K562 (cell line): ENCODE measurements at regions not wholly inside any gene's neighbourhood (a gene's known extent, or its start where the extent isn't known, plus 50 kb on each side); places are given as distances from the start of the nearest gene placed in this dataset.

Experiments
- ATAC-seq: fragments of 200-7000 bp; cut with Tn5 transposase; 3 replicates; pipeline ENCODE4 v1.9.1; 2020; ENCODE audit warnings: moderate library complexity
- BruUV-seq: library from RNA; stranded (reverse); fragments of 400-500 nt; replicated peaks from 2 replicates; lab custom pipeline; 2021; lab: Mats Ljungman, UMichigan
- CTCF ChIA-PET: fragments of 300-600 bp; formaldehyde crosslinking; extraction: SDS; loops from one replicate; lab custom pipeline; 2021; ENCODE audit warnings: low intra/inter-chr PET ratio; lab: Yijun Ruan, JAX
- POLR2A ChIA-PET: fragments of 300-600, 350-650 bp; sonication (Branson Sonifier 250); formaldehyde crosslinking; extraction: SDS; loops from one replicate; lab custom pipeline; 2021; ENCODE audit warnings: antibody characterized with exemption, inconsistent platforms; lab: Yijun Ruan, JAX
- DNase-seq, 4 experiments: peaks; one replicate each; pipeline versions ENCODE4 v3.0.0 to v3.0.0-alpha.2; 2011 to 2018; ENCODE audit warnings: low spot score in 3 of 4, mixed read lengths in 3 of 4; ENCODE audit errors: extremely low read depth in 1 of 4
- FAIRE-seq: peaks from 2 replicates; lab custom pipeline; 2011; peaks lifted over from hg19 to GRCh38; lab: Jason Lieb, UNC
- H2AFZ ChIP-seq: 2 replicates; pipeline ENCODE4 v1.6.0; 2011; ENCODE audit warnings: low read depth, low read length, control low read depth, inconsistent platforms
- H3K27ac ChIP-seq: fragments of 200-600 bp; 3 replicates; pipeline ENCODE4 v1.8.0; 2011; ENCODE audit warnings: low read depth, mild to moderate bottlenecking, control low read depth, inconsistent platforms, low read length, moderate library complexity, mixed read lengths; ENCODE audit errors: extremely low read depth
- H3K27me3 ChIP-seq, 2 experiments: fragments of 300-600 bp in 1 of 2; 2 replicates in 1 of 2; 3 replicates in 1 of 2; pipeline versions ENCODE4 v1.6.0 to v1.8.0; 2011; ENCODE audit warnings: inconsistent platforms in 2 of 2, low read length in 2 of 2, mild to moderate bottlenecking in 1 of 2, mixed read lengths in 1 of 2, moderate library complexity in 1 of 2; ENCODE audit not compliant: control insufficient read depth in 2 of 2, insufficient read depth in 2 of 2
- H3K36me3 ChIP-seq: fragments of 300-600 bp; 3 replicates; pipeline ENCODE4 v1.8.0; 2011; ENCODE audit warnings: mild to moderate bottlenecking, low read length, inconsistent platforms; ENCODE audit not compliant: control insufficient read depth, insufficient read depth
- H3K4me1 ChIP-seq, 2 experiments: fragments of 200-600 bp in 1 of 2; replicated peaks in 1 of 2; 2 replicates in 1 of 2; 3 replicates in 1 of 2; pipeline versions ENCODE4 v1.5.1 to v1.8.0; 2011; ENCODE audit warnings: inconsistent platforms in 2 of 2, low read length in 2 of 2, mild to moderate bottlenecking in 1 of 2, mixed read lengths in 1 of 2, moderate library complexity in 1 of 2; ENCODE audit not compliant: control insufficient read depth in 2 of 2, insufficient read depth in 2 of 2
- H3K4me2 ChIP-seq: 2 replicates; pipeline ENCODE4 v1.6.1; 2011; ENCODE audit warnings: low read length, control low read depth, inconsistent platforms, mixed read lengths; ENCODE audit not compliant: insufficient read depth
- H3K4me3 ChIP-seq: fragments of 200-600 bp; sonication (generic), shearing (Covaris generic); 2 replicates; pipeline ENCODE4 v1.5.1; 2016; ENCODE audit warnings: control low read depth, inconsistent platforms
- H3K79me2 ChIP-seq: fragments of 200-600 bp; 3 replicates; pipeline ENCODE4 v1.8.0; 2011; ENCODE audit warnings: low read length, inconsistent platforms; ENCODE audit not compliant: control insufficient read depth, insufficient read depth
- H3K9ac ChIP-seq, 2 experiments: 2 replicates each; pipeline versions ENCODE4 v1.6.0 to v1.6.1; 2011; ENCODE audit warnings: low read depth in 2 of 2, low read length in 2 of 2, control low read depth in 1 of 2, inconsistent platforms in 1 of 2, mild to moderate bottlenecking in 1 of 2, mixed read lengths in 1 of 2; ENCODE audit not compliant: insufficient read depth in 1 of 2
- H3K9me1 ChIP-seq: one replicate; pipeline ENCODE4 v1.6.0; 2011; ENCODE audit warnings: inconsistent platforms, mild to moderate bottlenecking, low read length, moderate library complexity; ENCODE audit not compliant: control insufficient read depth, insufficient read depth
- H3K9me3 ChIP-seq: replicated peaks from 2 replicates; pipeline ENCODE4 v1.5.1; 2011; ENCODE audit warnings: low read depth, low read length, inconsistent platforms; ENCODE audit not compliant: control insufficient read depth, insufficient read depth
- H4K20me1 ChIP-seq: replicated peaks from 2 replicates; pipeline ENCODE4 v1.6.1; 2011; ENCODE audit warnings: low read length, inconsistent platforms, mixed read lengths; ENCODE audit not compliant: control insufficient read depth, insufficient read depth
- HIVEP1 ChIP-seq: fragments of 250-450 bp; sonication (Bioruptor Pico); IDR thresholded peaks from 2 replicates; pipeline ENCODE4 v1.4.0; 2020; ENCODE audit warnings: mild to moderate bottlenecking
- RBM25 ChIP-seq: fragments of 200-400 bp; formaldehyde crosslinking; IDR thresholded peaks from 2 replicates; pipeline ENCODE4 v1.6.1; 2018; ENCODE audit warnings: low read length, low read depth, moderate library complexity; ENCODE audit not compliant: severe bottlenecking
- RFX1 ChIP-seq: fragments of 450-650 bp; IDR thresholded peaks from 2 replicates; pipeline ENCODE4 v1.6.1; 2016; ENCODE audit warnings: mild to moderate bottlenecking, moderate library complexity
- RUNX1 ChIP-seq: sonication (generic); IDR thresholded peaks from 2 replicates; pipeline ENCODE4 v1.6.1; 2016; ENCODE audit warnings: antibody characterized with exemption, low read depth
- SRSF3 ChIP-seq: fragments of 200-400 bp; formaldehyde crosslinking; IDR thresholded peaks from 2 replicates; pipeline ENCODE4 v1.6.1; 2016; ENCODE audit warnings: mild to moderate bottlenecking, low read length, moderate library complexity; ENCODE audit not compliant: insufficient read depth
- TBL1XR1 ChIP-seq, 2 experiments: IDR thresholded peaks; 2 replicates each; pipeline ENCODE4 v1.6.1; 2012; ENCODE audit warnings: improper control_type of control experiment in 2 of 2, low read length in 2 of 2, mild to moderate bottlenecking in 1 of 2
- ZNF717 ChIP-seq: fragments of 250-450 bp; sonication (Bioruptor Pico); IDR thresholded peaks from 2 replicates; pipeline ENCODE4 v1.5.0; 2021
- WGBS: fragments of 100-300 bp; shearing (Covaris generic); methylation state at CpG from one replicate; pipeline ENCODE4 v1.1.6; 2016; ENCODE audit warnings: low coverage, mixed read lengths; ENCODE audit not compliant: insufficient coverage; ENCODE audit errors: missing lambda C conversion rate; 5-methylcytosine and 5-hydroxymethylcytosine counted together
- in situ Hi-C: fragments of 300-500 bp; cut with MboI; formaldehyde crosslinking; loops from 4 replicates; pipeline ENCODE4 v1.15.0; 2018; ENCODE audit warnings: inconsistent platforms, mixed read lengths
- intact Hi-C: fragments of 100-400 bp; cut with micrococcal nuclease; formaldehyde crosslinking; loops from 2 replicates; pipeline ENCODE4 v1.14.2; 2022
- TF ChIP-seq, protein P1 (sequence below): fragments of 450-650 bp; formaldehyde crosslinking; conservative IDR thresholded peaks from 2 replicates; pipeline ENCODE4 v1.4.0; 2022; ENCODE audit warnings: mild to moderate bottlenecking, missing genetic modification characterization
- TF ChIP-seq, protein P2 (sequence below): sonication (generic); formaldehyde crosslinking; IDR thresholded peaks from 2 replicates; pipeline ENCODE4 v1.8.0; 2022; ENCODE audit warnings: mild to moderate bottlenecking, missing genetic modification reagents, borderline replicate concordance
- TF ChIP-seq, protein P3 (sequence below): fragments of 250-450 bp; sonication (Bioruptor Pico); IDR thresholded peaks from 2 replicates; pipeline ENCODE4 v1.5.0; 2021; ENCODE audit warnings: mild to moderate bottlenecking, borderline replicate concordance
- TF ChIP-seq, protein P4 (sequence below): sonication (generic); formaldehyde crosslinking; IDR thresholded peaks from 2 replicates; pipeline ENCODE4 v1.8.0; 2023; ENCODE audit warnings: missing genetic modification reagents, mild to moderate bottlenecking, borderline replicate concordance

DNA sequence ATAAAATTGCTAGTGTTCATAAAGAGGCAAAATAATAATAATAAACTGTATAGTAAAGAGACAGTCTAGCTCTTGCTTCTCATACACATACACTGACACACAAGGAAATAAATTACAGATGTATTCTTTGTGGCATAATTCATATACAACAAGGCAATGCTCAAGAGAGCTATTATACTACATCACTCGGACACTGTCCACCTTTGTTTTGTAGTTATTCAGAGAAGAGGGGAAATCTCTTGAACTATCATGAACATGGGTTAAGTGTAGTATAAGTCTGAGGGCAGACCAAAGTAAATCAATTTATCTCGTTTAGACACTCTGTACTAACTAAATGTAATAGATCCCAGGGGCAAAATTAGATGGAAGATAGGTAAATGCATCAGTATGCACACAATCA lies 72.7 kb upstream of the PHIP start:
- no peak overlapping the region for H2AFZ ChIP-seq
- H3K4me2 ChIP-seq, result no peak overlapping the region
- 4% methylated on average over 2 of the region's 2 CpGs for WGBS
- no peaks in the 10 kb centered on the region for H3K27me3 ChIP-seq
- ATAC-seq, result no peak
- no peak for DNase-seq
- no peaks in the 10 kb centered on the region for H3K9me1 ChIP-seq
- intact Hi-C loops, result no loop called here
- CTCF ChIA-PET, result no interaction called here
- in situ Hi-C loops, result no loop called here
- POLR2A ChIA-PET, result no interaction called here
- no peaks in the 10 kb centered on the region for H3K9me3 ChIP-seq
- H3K79me2 ChIP-seq, result no peaks in the 10 kb centered on the region
- no peak for FAIRE-seq
- H4K20me1 ChIP-seq, result no peaks in the 10 kb centered on the region
- H3K9ac ChIP-seq, result no peak overlapping the region
- H3K36me3 ChIP-seq, result no peaks in the 10 kb centered on the region
- no TSS peak for BruUV-seq
- H3K4me1 ChIP-seq, result peaks cover 0 to 6% of the 10 kb centered on the region in 2 experiments; a peak in 2 of 5 replicates
- no peak overlapping the region for H3K4me3 ChIP-seq
- H3K27ac ChIP-seq, result no peak overlapping the region
- TF ChIP-seq, protein P1, sequence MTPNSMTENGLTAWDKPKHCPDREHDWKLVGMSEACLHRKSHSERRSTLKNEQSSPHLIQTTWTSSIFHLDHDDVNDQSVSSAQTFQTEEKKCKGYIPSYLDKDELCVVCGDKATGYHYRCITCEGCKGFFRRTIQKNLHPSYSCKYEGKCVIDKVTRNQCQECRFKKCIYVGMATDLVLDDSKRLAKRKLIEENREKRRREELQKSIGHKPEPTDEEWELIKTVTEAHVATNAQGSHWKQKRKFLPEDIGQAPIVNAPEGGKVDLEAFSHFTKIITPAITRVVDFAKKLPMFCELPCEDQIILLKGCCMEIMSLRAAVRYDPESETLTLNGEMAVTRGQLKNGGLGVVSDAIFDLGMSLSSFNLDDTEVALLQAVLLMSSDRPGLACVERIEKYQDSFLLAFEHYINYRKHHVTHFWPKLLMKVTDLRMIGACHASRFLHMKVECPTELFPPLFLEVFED (CRISPR knock-in tag), result no peak
- TF ChIP-seq, protein P2, sequence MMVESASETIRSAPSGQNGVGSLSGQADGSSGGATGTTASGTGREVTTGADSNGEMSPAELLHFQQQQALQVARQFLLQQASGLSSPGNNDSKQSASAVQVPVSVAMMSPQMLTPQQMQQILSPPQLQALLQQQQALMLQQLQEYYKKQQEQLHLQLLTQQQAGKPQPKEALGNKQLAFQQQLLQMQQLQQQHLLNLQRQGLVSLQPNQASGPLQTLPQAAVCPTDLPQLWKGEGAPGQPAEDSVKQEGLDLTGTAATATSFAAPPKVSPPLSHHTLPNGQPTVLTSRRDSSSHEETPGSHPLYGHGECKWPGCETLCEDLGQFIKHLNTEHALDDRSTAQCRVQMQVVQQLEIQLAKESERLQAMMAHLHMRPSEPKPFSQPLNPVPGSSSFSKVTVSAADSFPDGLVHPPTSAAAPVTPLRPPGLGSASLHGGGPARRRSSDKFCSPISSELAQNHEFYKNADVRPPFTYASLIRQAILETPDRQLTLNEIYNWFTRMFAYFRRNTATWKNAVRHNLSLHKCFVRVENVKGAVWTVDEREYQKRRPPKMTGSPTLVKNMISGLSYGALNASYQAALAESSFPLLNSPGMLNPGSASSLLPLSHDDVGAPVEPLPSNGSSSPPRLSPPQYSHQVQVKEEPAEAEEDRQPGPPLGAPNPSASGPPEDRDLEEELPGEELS, result no peak
- TF ChIP-seq, protein P3, sequence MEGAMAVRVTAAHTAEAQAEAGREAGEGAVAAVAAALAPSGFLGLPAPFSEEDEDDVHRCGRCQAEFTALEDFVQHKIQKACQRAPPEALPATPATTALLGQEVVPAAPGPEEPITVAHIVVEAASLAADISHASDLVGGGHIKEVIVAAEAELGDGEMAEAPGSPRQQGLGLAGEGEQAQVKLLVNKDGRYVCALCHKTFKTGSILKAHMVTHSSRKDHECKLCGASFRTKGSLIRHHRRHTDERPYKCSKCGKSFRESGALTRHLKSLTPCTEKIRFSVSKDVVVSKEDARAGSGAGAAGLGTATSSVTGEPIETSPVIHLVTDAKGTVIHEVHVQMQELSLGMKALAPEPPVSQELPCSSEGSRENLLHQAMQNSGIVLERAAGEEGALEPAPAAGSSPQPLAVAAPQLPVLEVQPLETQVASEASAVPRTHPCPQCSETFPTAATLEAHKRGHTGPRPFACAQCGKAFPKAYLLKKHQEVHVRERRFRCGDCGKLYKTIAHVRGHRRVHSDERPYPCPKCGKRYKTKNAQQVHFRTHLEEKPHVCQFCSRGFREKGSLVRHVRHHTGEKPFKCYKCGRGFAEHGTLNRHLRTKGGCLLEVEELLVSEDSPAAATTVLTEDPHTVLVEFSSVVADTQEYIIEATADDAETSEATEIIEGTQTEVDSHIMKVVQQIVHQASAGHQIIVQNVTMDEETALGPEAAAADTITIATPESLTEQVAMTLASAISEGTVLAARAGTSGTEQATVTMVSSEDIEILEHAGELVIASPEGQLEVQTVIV (CRISPR knock-in tag), result no peak
- no peak for TF ChIP-seq TBL1XR1 (IDR thresholded peaks at IDR 0.05; ENCODE audit: low read length in 2 of 2)
- no peak for TF ChIP-seq RBM25
- TF ChIP-seq SRSF3, result no peak
- TF ChIP-seq, protein P4, sequence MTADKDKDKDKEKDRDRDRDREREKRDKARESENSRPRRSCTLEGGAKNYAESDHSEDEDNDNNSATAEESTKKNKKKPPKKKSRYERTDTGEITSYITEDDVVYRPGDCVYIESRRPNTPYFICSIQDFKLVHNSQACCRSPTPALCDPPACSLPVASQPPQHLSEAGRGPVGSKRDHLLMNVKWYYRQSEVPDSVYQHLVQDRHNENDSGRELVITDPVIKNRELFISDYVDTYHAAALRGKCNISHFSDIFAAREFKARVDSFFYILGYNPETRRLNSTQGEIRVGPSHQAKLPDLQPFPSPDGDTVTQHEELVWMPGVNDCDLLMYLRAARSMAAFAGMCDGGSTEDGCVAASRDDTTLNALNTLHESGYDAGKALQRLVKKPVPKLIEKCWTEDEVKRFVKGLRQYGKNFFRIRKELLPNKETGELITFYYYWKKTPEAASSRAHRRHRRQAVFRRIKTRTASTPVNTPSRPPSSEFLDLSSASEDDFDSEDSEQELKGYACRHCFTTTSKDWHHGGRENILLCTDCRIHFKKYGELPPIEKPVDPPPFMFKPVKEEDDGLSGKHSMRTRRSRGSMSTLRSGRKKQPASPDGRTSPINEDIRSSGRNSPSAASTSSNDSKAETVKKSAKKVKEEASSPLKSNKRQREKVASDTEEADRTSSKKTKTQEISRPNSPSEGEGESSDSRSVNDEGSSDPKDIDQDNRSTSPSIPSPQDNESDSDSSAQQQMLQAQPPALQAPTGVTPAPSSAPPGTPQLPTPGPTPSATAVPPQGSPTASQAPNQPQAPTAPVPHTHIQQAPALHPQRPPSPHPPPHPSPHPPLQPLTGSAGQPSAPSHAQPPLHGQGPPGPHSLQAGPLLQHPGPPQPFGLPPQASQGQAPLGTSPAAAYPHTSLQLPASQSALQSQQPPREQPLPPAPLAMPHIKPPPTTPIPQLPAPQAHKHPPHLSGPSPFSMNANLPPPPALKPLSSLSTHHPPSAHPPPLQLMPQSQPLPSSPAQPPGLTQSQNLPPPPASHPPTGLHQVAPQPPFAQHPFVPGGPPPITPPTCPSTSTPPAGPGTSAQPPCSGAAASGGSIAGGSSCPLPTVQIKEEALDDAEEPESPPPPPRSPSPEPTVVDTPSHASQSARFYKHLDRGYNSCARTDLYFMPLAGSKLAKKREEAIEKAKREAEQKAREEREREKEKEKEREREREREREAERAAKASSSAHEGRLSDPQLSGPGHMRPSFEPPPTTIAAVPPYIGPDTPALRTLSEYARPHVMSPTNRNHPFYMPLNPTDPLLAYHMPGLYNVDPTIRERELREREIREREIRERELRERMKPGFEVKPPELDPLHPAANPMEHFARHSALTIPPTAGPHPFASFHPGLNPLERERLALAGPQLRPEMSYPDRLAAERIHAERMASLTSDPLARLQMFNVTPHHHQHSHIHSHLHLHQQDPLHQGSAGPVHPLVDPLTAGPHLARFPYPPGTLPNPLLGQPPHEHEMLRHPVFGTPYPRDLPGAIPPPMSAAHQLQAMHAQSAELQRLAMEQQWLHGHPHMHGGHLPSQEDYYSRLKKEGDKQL (CRISPR knock-in tag), result no peak
- TF ChIP-seq RUNX1, result no peak
- TF ChIP-seq RFX1, result no peak
- no peak for TF ChIP-seq ZNF717 (CRISPR knock-in tag)
- TF ChIP-seq HIVEP1, result no peak
- TF ChIP-seq, all 486 proteins: peak for 0
